K562 (cell line): ENCODE measurements at regions not wholly inside any gene's neighbourhood (a gene's known extent, or its start where the extent isn't known, plus 50 kb on each side); places are given as distances from the start of the nearest gene placed in this dataset.

ENCODE experiments used
- GATAD2B ChIP-seq: fragments of 450-650 bp; IDR thresholded peaks from 2 replicates; pipeline ENCODE4 v1.6.1; 2017; ENCODE audit warnings: mild to moderate bottlenecking, borderline replicate concordance
- TF ChIP-seq, protein P1 (sequence below), 3 experiments: IDR thresholded peaks in 2 of 3; conservative IDR thresholded peaks in 1 of 3; 2 replicates each; pipeline ENCODE4 v1.5.1; 2011 to 2012; ENCODE audit warnings: low read length in 3 of 3, mild to moderate bottlenecking in 3 of 3, control low read depth in 2 of 3, improper control_type of control experiment in 1 of 3, inconsistent platforms in 1 of 3, low read depth in 1 of 3, mixed read lengths in 1 of 3, moderate library complexity in 1 of 3; ENCODE audit not compliant: insufficient read depth in 2 of 3

DNA sequence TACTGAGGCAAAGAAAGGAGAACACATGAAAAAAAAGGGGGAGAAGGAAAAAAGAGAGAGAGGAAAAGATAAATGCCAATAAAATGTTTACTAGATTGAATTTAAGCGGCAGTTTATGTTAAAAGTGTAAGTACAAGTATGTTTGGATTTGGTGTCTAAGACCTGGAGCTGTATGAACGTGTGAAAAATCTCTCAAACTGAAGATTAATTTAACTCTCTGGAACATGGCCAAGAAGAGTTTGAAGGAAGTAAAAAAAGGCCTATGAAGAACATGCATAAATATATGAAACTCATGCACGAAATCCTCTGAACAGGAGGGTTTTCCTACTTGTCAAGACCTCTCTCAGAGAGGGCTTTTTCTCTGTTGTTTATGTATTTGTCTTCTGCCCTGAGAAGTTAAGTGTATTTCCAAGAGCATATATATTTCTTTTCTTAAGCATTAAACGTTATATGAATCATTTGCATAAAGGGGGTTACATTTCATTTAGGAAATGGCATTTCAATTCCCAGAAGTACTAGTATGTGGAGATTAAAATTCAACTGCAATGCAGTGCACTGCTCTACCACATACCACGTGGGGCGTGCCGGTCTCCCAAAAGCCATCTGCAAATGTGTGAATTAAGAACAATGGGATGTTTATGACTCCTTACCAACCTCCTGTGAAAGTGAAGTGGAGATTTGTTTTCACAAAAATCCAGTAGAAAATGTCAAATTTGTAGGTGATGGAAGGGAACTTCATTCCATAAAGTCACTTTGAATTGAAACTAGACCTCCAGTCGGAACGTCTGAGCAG is 281.1 kb upstream of the TRIB2 start:
- TF ChIP-seq, protein P1, sequence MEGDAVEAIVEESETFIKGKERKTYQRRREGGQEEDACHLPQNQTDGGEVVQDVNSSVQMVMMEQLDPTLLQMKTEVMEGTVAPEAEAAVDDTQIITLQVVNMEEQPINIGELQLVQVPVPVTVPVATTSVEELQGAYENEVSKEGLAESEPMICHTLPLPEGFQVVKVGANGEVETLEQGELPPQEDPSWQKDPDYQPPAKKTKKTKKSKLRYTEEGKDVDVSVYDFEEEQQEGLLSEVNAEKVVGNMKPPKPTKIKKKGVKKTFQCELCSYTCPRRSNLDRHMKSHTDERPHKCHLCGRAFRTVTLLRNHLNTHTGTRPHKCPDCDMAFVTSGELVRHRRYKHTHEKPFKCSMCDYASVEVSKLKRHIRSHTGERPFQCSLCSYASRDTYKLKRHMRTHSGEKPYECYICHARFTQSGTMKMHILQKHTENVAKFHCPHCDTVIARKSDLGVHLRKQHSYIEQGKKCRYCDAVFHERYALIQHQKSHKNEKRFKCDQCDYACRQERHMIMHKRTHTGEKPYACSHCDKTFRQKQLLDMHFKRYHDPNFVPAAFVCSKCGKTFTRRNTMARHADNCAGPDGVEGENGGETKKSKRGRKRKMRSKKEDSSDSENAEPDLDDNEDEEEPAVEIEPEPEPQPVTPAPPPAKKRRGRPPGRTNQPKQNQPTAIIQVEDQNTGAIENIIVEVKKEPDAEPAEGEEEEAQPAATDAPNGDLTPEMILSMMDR (IDR thresholded peaks at IDR 0.05 in 2 of 3, conservative IDR thresholded peaks at IDR 0.05 in 1 of 3; ENCODE audit: insufficient read depth in 2 of 3, low read depth in 1 of 3, low read length in 3 of 3) = no peak
- no peak for TF ChIP-seq GATAD2B
